Breast epithelium (tissue), 4 donors: ENCODE measurements at regions not wholly inside any gene's neighbourhood (a gene's known extent, or its start where the extent isn't known, plus 50 kb on each side); places are given as distances from the start of the nearest gene placed in this dataset.
"Not testable (repeated sequence)": the region's sequence is repeated elsewhere in the genome, so short reads cannot be mapped to it uniquely, and the experiment has no call there.

Experiments used
- DNase-seq, 2 donors: peaks; one replicate each; pipeline ENCODE4 v3.0.0-alpha.2; 2019; ENCODE audit warnings: low spot score in 2 of 2
- H3K27ac ChIP-seq, 2 donors: fragments of 200-600 bp; sonication (generic) in 1 of 2; one replicate each; pipeline ENCODE4 v1.5.1; 2016 to 2019; ENCODE audit warnings: mild to moderate bottlenecking in 1 of 2
- H3K27me3 ChIP-seq, 2 donors: fragments of 200-600 bp; sonication (generic) in 1 of 2; one replicate each; pipeline versions ENCODE4 v1.5.1 to v1.6.0; 2017 to 2019; ENCODE audit warnings: control low read depth in 1 of 2, mild to moderate bottlenecking in 1 of 2
- H3K36me3 ChIP-seq: fragments of 200-600 bp; one replicate; pipeline ENCODE4 v1.5.1; 2019
- H3K4me1 ChIP-seq, 2 donors: fragments of 200-600 bp; sonication (generic); one replicate each; pipeline ENCODE4 v1.5.1; 2016 to 2019; ENCODE audit warnings: control low read depth in 1 of 2
- H3K4me3 ChIP-seq, 3 donors: fragments of 200-600 bp; sonication (generic); 1 replicate in 2 of 3; 2 replicates in 1 of 3; pipeline ENCODE4 v1.5.1; 2016 to 2019; ENCODE audit warnings: mild to moderate bottlenecking in 3 of 3, moderate library complexity in 2 of 3
- H3K9me3 ChIP-seq, 2 donors: fragments of 200-600 bp; sonication (generic) in 1 of 2; one replicate each; pipeline ENCODE4 v1.5.1; 2016 to 2019; ENCODE audit warnings: control low read depth in 1 of 2
- intact Hi-C: fragments of 100-400 bp; cut with DNase I; formaldehyde crosslinking; loops from one replicate; pipeline ENCODE4 v1.15.1; 2023; ENCODE audit warnings: low total_unique reads

DNA sequence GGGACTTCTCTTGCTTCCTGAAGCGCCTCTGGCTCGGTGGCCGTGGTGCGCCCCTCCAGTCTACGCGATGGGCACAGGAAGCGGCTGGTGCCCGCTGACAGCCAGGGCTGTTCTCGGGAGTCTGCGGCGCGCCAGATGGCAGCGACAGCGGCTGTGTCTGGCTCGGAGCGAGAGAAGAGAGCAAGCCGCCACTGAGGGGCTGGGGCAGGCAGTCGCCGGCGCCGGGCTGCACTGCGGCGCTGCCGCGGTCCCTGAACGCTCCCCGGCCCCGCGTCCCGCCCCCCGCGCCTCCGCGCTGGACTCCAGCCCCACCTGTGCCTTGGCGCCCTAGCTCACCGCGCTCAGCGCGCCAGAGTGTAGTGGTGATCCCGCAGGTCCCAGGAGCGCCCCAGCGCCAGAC, 2994.6 kb downstream of the RPIA start:
- H3K27ac ChIP-seq, H3K4me3 ChIP-seq, DNase-seq, H3K36me3 ChIP-seq, intact Hi-C loops, H3K27me3 ChIP-seq, H3K9me3 ChIP-seq, H3K4me1 ChIP-seq: not testable (repeated sequence)
